ENCODE measurements at regions not wholly inside any gene's neighbourhood (a gene's known extent, or its start where the extent isn't known, plus 50 kb on each side); places are given as distances from the start of the nearest gene placed in this dataset.

DNA sequence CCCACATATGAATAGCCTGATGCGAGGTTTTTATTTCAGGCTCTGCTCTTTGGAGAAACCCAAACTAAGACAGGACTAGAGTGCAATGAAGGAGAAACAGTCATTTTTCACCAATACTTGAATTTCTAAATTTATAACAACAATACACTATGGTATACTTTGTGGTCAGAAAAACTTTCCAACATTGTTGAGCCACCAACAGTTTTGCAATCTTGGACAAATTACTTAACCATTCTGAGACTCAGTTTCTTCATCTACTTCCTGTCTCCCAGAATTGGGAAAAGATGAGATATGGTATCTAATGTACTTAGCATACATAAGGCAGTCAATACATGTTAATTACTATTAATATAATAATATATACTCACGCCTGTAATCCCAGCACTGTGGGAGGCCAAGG, 519.8 kb upstream of the PLXNA2 start:
- H3K27ac ChIP-seq: no peak overlapping the region
- no peak for TF ChIP-seq ZFX (IDR thresholded peaks at IDR 0.05; ENCODE audit: borderline replicate concordance)
- TF ChIP-seq, protein P1, sequence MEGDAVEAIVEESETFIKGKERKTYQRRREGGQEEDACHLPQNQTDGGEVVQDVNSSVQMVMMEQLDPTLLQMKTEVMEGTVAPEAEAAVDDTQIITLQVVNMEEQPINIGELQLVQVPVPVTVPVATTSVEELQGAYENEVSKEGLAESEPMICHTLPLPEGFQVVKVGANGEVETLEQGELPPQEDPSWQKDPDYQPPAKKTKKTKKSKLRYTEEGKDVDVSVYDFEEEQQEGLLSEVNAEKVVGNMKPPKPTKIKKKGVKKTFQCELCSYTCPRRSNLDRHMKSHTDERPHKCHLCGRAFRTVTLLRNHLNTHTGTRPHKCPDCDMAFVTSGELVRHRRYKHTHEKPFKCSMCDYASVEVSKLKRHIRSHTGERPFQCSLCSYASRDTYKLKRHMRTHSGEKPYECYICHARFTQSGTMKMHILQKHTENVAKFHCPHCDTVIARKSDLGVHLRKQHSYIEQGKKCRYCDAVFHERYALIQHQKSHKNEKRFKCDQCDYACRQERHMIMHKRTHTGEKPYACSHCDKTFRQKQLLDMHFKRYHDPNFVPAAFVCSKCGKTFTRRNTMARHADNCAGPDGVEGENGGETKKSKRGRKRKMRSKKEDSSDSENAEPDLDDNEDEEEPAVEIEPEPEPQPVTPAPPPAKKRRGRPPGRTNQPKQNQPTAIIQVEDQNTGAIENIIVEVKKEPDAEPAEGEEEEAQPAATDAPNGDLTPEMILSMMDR (IDR thresholded peaks at IDR 0.05): no peak

DNA sequence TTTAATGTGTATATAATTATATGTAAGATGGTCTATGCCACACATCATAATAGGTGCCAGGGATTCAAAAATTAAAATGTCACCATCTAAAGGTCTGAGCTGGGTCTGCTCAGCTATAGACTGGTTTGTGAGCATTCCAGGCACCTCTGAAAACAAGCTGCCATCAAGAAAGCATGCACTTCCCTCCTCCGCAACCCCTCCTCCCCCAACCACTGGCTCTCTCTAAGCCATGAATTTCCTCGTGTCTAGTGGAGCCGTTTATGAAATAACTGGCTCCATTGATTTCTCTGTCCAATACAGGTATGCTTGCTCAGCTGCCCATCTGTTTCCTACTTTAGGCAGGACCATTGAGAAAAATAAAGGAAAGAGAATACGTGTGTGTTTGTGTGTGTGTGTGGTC, 522.6 kb upstream of the PLXNA2 start:
- no peak for TF ChIP-seq ZFX (IDR thresholded peaks at IDR 0.05; ENCODE audit: borderline replicate concordance)
- TF ChIP-seq, protein P1 (IDR thresholded peaks at IDR 0.05): no peak
- no peak overlapping the region for H3K27ac ChIP-seq

DNA sequence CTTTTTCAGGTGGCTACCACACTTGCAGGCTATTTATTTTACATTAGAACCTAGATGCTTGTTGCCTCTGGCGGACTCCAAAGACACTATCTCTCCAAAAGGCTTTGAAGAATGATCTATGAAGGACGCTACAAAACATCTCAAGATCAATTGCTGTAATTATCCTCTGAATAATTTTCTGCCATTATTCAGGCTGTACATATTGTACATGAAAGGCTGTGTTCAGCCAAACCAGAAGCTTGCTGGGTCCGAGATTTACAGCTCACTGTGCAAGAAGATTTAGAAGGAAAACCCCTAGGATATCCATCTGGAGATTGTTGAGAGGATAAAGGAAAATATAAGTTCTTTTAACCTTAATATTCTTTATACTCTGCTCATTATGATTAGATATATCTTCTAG, 523.6 kb upstream of the PLXNA2 start:
- TF ChIP-seq, protein P1 (IDR thresholded peaks at IDR 0.05): no peak
- no peak for TF ChIP-seq ZFX (IDR thresholded peaks at IDR 0.05; ENCODE audit: borderline replicate concordance)

DNA sequence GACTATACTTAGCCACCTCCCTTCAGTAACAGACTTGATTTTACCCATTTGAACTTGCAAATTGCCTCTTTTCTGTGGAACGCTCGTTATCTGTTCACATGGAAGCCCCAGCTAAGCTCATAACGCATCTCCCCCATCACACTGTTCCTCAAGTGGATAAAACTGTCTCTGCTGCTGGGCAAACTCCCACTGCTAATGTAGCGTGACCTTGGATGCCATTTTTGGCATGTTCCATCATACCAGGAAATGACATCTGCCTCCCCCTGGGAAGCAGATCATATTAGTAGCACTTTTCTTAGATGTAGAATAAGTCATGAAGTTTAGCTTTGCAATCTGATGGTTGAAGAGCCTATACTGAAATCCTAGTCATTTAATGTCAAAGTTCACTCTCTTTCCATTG, 528.7 kb upstream of the PLXNA2 start:
- no peak for TF ChIP-seq ZFX (IDR thresholded peaks at IDR 0.05; ENCODE audit: borderline replicate concordance)
- TF ChIP-seq, protein P1 (IDR thresholded peaks at IDR 0.05): no peak

More for the DNA sequence above, 523.6 kb upstream of the PLXNA2 start:
- H3K27ac ChIP-seq: no peak overlapping the region

DNA sequence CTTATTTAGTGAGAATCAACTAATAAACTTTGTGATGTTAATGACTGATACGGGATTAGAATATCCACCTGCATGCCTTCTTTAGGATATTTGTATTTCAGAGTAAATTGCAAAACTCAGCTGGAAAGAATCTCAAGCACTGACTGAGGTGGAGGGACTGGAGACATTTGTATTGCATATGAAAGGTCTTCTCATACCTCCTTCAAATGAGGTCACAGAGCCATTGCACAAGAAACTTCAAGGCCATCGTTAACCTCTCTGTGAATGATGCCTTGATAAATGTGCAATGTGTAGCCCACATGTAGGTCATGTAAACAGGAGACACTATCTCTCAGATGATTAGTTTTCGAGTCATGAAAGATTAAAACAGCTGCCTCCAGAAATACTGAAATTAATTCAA, 531.7 kb upstream of the PLXNA2 start:
- no peak overlapping the region for H3K27ac ChIP-seq
- TF ChIP-seq, protein P1 (IDR thresholded peaks at IDR 0.05): no peak
- TF ChIP-seq ZFX (IDR thresholded peaks at IDR 0.05; ENCODE audit: borderline replicate concordance): no peak

More for the DNA sequence above, 528.7 kb upstream of the PLXNA2 start:
- no peak overlapping the region for H3K27ac ChIP-seq

DNA sequence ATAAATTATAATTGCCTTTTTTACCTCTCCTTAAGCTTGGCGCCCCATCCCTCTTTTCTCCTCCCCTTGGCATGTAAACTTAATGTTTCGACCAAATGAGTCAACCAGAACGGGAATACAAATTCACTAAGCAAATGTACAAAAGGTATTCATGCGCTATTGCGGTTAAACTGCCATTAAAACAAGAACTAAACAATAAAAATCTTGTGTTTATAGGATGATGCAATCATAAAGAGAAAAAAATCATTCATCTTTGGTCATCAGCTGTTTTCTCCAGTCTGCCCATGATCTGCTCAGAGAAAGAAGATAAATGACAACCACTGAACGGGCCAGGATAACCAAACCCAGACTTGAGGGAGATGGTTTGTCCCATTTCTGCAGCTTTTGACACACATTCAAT, 534.2 kb upstream of the PLXNA2 start:
- TF ChIP-seq ZFX (IDR thresholded peaks at IDR 0.05; ENCODE audit: borderline replicate concordance): no peak
- TF ChIP-seq, protein P1 (IDR thresholded peaks at IDR 0.05): no peak
- no peak overlapping the region for H3K27ac ChIP-seq

DNA sequence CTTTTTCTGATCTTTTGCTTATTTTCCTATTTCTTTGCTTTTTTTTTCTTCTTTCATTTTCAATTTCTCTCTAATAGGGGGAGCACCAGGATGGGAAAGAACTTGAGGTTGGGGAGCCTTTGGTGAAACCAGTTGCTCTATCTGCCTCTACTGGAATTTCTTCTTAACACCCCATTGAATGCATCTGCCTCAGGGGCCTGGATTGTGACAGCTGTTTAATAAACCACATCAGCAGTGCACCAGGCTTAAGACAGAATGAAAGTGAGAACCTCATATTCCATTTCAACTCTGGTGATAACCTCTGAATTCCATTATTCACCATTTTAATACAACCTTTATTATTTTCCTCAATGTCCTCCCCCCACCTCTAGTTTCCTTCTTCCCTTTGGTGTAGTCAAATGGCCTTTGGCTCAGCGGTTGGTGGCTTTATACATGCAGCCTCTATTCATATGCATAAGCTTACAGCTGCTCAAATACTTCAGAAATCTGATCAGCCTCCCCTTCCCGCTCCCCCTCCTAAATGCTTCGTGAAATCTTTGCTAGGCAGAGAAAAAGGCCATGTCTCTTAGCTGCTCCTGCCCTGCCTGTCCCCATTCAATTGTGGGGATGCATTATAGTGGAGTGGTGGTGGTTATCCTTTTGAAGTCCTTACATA, 537.3 kb upstream of the PLXNA2 start:
- TF ChIP-seq, protein P1 (IDR thresholded peaks at IDR 0.05): no peak
- TF ChIP-seq ZFX (IDR thresholded peaks at IDR 0.05; ENCODE audit: borderline replicate concordance): no peak
- no peak overlapping the region for H3K27ac ChIP-seq
